OCI-LY1 (cell line): ENCODE measurements at regions not wholly inside any gene's neighbourhood (a gene's known extent, or its start where the extent isn't known, plus 50 kb on each side); places are given as distances from the start of the nearest gene placed in this dataset.

Experiments used
- H2AFZ ChIP-seq: fragments of 200-600 bp; sonication (generic), shearing (Covaris generic); 2 replicates; pipeline ENCODE4 v1.6.0; 2014; ENCODE audit warnings: antibody characterized with exemption, mild to moderate bottlenecking, low read length
- H3F3A ChIP-seq: fragments of 200-600 bp; sonication (generic), shearing (Covaris generic); 2 replicates; pipeline ENCODE4 v1.6.0; 2014; ENCODE audit warnings: mild to moderate bottlenecking, antibody characterized with exemption, low read length, moderate library complexity; ENCODE audit not compliant: insufficient read depth
- H3K27ac ChIP-seq: fragments of 200-600 bp; sonication (generic); 2 replicates; pipeline ENCODE4 v1.5.1; 2014; ENCODE audit warnings: low read length, mixed run types, mild to moderate bottlenecking, low read depth; ENCODE audit not compliant: poor library complexity, severe bottlenecking
- H3K27me3 ChIP-seq: fragments of 200-600 bp; sonication (generic); 2 replicates; pipeline ENCODE4 v1.6.0; 2014; ENCODE audit warnings: antibody characterized with exemption, mild to moderate bottlenecking, low read length, moderate library complexity; ENCODE audit not compliant: insufficient read depth
- H3K36me3 ChIP-seq: fragments of 200-600 bp; sonication (generic); 2 replicates; pipeline ENCODE4 v1.6.1; 2014; ENCODE audit warnings: mild to moderate bottlenecking, antibody characterized with exemption, low read length, moderate library complexity, mixed read lengths; ENCODE audit not compliant: insufficient read depth
- H3K4me1 ChIP-seq: fragments of 200-600 bp; sonication (generic); 2 replicates; pipeline ENCODE4 v1.5.1; 2014; ENCODE audit warnings: mild to moderate bottlenecking, low read length, moderate library complexity; ENCODE audit not compliant: insufficient read depth, severe bottlenecking
- H3K4me2 ChIP-seq: fragments of 200-600 bp; sonication (generic), shearing (Covaris generic); 2 replicates; pipeline ENCODE4 v1.6.1; 2014; ENCODE audit warnings: low read length
- H3K4me3 ChIP-seq: fragments of 200-600 bp; sonication (generic); 2 replicates; pipeline ENCODE4 v1.5.1; 2014; ENCODE audit warnings: low read length, low read depth, mild to moderate bottlenecking, mixed read lengths; ENCODE audit not compliant: poor library complexity, severe bottlenecking
- H3K79me2 ChIP-seq: fragments of 200-600 bp; shearing (Covaris generic); 2 replicates; pipeline ENCODE4 v1.6.1; 2016; ENCODE audit warnings: mixed run types, low read length, mixed read lengths; ENCODE audit not compliant: insufficient read depth
- H3K9ac ChIP-seq: fragments of 200-600 bp; sonication (generic), shearing (Covaris generic); 2 replicates; pipeline ENCODE4 v1.6.1; 2014; ENCODE audit warnings: mild to moderate bottlenecking, low read length, mixed read lengths
- H3K9me2 ChIP-seq: fragments of 200-600 bp; sonication (generic), shearing (Covaris generic); 2 replicates; pipeline ENCODE4 v1.6.1; 2014; ENCODE audit warnings: low read depth, mild to moderate bottlenecking, low read length, mixed read lengths
- H3K9me3 ChIP-seq: fragments of 200-600 bp; shearing (Covaris generic); 2 replicates; pipeline ENCODE4 v1.6.1; 2014; ENCODE audit warnings: low read length, mixed read lengths
- H4K20me1 ChIP-seq: fragments of 200-600 bp; sonication (generic), shearing (Covaris generic); 2 replicates; pipeline ENCODE4 v1.6.0; 2016; ENCODE audit warnings: mild to moderate bottlenecking, low read length; ENCODE audit not compliant: insufficient read depth
- EZH2 ChIP-seq: fragments of 200-600 bp; sonication (generic), shearing (Covaris generic); IDR thresholded peaks from 2 replicates; pipeline ENCODE4 v1.8.0; 2017; ENCODE audit warnings: borderline replicate concordance, mixed run types, mild to moderate bottlenecking, antibody characterized with exemption, low read length, moderate library complexity, mixed read lengths
- TF ChIP-seq, protein P1 (sequence below): fragments of 200-600 bp; sonication (generic), shearing (Covaris generic); IDR thresholded peaks from 2 replicates; pipeline ENCODE4 v1.5.1; 2017; ENCODE audit warnings: mild to moderate bottlenecking, antibody characterized with exemption, low read length, moderate library complexity, mixed read lengths

DNA sequence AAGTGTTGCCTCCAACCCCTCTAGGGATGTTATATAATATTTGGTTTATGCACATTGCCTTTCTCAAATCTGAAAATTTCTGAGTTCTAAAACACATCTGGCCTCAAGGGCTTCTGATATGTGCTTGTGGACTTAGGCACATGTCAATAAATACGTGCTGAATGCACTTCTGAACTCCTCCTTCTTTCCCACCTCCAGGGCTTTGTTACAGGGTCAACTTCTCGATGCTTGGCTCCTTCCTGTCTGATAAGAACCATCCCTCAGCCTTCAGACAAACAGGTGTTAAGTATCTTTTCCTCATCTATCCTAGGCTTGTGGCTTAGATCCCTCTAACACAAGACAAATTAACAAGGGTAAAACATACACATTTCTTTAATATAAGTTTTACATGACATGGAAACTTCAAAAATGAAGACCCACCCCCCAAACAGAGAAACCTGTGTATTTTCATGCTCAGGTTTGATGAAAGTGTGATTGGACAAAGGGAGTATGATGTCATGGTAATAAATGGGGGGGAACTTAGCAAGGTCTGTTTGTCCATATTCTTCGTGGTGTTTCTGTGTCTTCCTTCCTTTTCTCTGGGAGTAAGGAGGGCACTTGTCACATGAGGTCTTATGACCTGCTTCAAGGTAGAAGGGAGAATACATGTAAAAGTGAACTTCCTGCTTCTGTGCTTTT, 326.9 kb downstream of the CD83 start:
- Histone ChIP-seq H4K20me1 (no peaks in the 10 kb centered on the region), H3K27me3 (no peaks in the 10 kb centered on the region), H3K9me2 (no peaks in the 10 kb centered on the region), H3K4me1 (no peaks in the 10 kb centered on the region), H3K9ac (no peak overlapping the region), H2AFZ (no peak overlapping the region), H3K9me3 (no peaks in the 10 kb centered on the region), H3F3A (no peaks in the 10 kb centered on the region), H3K79me2 (no peaks in the 10 kb centered on the region), H3K4me3 (no peak overlapping the region), H3K36me3 (no peaks in the 10 kb centered on the region), H3K27ac (no peak overlapping the region), H3K4me2 (no peak overlapping the region)
- TF ChIP-seq, protein P1, sequence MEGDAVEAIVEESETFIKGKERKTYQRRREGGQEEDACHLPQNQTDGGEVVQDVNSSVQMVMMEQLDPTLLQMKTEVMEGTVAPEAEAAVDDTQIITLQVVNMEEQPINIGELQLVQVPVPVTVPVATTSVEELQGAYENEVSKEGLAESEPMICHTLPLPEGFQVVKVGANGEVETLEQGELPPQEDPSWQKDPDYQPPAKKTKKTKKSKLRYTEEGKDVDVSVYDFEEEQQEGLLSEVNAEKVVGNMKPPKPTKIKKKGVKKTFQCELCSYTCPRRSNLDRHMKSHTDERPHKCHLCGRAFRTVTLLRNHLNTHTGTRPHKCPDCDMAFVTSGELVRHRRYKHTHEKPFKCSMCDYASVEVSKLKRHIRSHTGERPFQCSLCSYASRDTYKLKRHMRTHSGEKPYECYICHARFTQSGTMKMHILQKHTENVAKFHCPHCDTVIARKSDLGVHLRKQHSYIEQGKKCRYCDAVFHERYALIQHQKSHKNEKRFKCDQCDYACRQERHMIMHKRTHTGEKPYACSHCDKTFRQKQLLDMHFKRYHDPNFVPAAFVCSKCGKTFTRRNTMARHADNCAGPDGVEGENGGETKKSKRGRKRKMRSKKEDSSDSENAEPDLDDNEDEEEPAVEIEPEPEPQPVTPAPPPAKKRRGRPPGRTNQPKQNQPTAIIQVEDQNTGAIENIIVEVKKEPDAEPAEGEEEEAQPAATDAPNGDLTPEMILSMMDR: no peak
- TF ChIP-seq EZH2: no peak

DNA sequence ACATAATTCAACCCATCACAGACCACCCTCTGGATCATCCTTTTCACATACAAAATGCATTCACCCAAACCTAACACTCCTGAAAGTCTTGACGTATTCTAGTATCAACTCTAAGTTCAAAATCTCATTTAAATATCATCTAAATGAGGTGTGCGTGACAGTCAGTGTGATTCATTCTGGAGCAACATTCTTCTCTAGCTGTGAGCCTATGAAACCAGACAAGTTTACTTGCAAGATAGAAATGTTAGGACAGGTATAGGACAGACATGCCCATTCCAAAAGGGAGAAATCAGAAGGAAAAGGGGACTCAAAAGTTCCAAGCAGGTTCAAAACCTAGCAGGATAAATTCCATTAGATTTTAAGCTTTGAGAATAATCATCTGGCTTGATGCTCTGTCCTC, 329.7 kb downstream of the CD83 start:
- TF ChIP-seq EZH2: no peak
- TF ChIP-seq, protein P1: no peak
- Histone ChIP-seq H3K9ac (no peak overlapping the region), H3K27me3 (no peaks in the 10 kb centered on the region), H3K4me3 (no peak overlapping the region), H3K4me1 (no peaks in the 10 kb centered on the region), H3K4me2 (no peak overlapping the region), H3F3A (no peaks in the 10 kb centered on the region), H3K9me2 (no peaks in the 10 kb centered on the region), H3K27ac (no peak overlapping the region), H3K9me3 (no peaks in the 10 kb centered on the region), H4K20me1 (no peaks in the 10 kb centered on the region), H3K79me2 (no peaks in the 10 kb centered on the region), H2AFZ (no peak overlapping the region), H3K36me3 (no peaks in the 10 kb centered on the region)

DNA sequence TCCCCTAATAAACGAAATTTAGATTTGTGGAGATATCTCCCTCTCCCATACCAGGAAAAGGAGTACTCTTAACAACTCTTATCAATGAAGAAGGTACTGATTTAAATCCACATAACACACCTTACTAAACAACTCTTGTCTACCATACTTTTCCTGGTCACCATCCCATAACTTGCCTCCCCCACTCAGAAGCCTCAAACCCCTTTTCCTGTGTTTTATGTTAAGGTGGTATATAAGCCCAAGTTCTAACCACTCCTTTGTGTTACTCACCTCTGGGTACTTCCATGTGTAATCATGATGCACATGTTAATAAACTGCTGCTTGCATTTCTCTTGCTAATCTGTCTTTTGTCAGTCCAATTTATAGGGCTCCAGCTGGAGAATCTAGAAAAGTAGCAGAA, 330.7 kb downstream of the CD83 start:
- Histone ChIP-seq H3K4me2 (no peak overlapping the region), H3K27ac (no peak overlapping the region), H3K9me2 (no peaks in the 10 kb centered on the region), H3K4me1 (no peaks in the 10 kb centered on the region), H3F3A (no peaks in the 10 kb centered on the region), H3K27me3 (no peaks in the 10 kb centered on the region), H3K36me3 (no peaks in the 10 kb centered on the region), H2AFZ (no peak overlapping the region), H3K9ac (no peak overlapping the region), H4K20me1 (no peaks in the 10 kb centered on the region), H3K79me2 (no peaks in the 10 kb centered on the region), H3K9me3 (no peaks in the 10 kb centered on the region), H3K4me3 (no peak overlapping the region)
- no peak for TF ChIP-seq EZH2
- TF ChIP-seq, protein P1: no peak
